ENCODE measurements at regions not wholly inside any gene's neighbourhood (a gene's known extent, or its start where the extent isn't known, plus 50 kb on each side); places are given as distances from the start of the nearest gene placed in this dataset.

- no peak for DNase-seq (ENCODE audit: low spot score)
- TF ChIP-seq, protein P1, sequence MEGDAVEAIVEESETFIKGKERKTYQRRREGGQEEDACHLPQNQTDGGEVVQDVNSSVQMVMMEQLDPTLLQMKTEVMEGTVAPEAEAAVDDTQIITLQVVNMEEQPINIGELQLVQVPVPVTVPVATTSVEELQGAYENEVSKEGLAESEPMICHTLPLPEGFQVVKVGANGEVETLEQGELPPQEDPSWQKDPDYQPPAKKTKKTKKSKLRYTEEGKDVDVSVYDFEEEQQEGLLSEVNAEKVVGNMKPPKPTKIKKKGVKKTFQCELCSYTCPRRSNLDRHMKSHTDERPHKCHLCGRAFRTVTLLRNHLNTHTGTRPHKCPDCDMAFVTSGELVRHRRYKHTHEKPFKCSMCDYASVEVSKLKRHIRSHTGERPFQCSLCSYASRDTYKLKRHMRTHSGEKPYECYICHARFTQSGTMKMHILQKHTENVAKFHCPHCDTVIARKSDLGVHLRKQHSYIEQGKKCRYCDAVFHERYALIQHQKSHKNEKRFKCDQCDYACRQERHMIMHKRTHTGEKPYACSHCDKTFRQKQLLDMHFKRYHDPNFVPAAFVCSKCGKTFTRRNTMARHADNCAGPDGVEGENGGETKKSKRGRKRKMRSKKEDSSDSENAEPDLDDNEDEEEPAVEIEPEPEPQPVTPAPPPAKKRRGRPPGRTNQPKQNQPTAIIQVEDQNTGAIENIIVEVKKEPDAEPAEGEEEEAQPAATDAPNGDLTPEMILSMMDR (IDR thresholded peaks at IDR 0.05; ENCODE audit: extremely low read depth, missing control alignments): no peak
Observed at GRCh38 chr3:106048946-106049481, 180.2 kb upstream of the CBLB start.

DNA sequence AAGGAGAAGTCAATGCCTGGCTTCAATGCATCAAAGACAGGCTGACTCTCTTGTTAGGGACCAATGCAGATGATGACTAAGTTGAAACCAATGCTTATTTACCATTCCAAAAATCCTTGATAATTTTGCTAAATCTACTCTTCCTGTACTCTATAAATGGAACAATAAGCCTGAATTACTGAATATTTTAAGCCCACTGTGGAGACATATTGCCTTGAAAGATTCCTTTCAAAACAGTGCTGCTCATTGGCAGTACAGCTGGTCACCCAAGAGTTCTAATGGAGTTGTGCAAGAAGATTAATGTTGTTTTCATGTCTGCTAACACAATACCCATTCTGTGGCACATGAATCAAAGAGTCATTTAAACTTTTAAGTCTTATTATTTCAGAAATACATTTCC, 181.0 kb upstream of the CBLB start:
- DNase-seq (ENCODE audit: low spot score): no peak
- TF ChIP-seq, protein P1 (IDR thresholded peaks at IDR 0.05; ENCODE audit: extremely low read depth, missing control alignments): no peak

- no peak for DNase-seq (ENCODE audit: low spot score)
- TF ChIP-seq, protein P1 (IDR thresholded peaks at IDR 0.05; ENCODE audit: extremely low read depth, missing control alignments): no peak
Observed at GRCh38 chr3:106056931-106057330, 188.1 kb upstream of the CBLB start.

- TF ChIP-seq, protein P1 (IDR thresholded peaks at IDR 0.05; ENCODE audit: extremely low read depth, missing control alignments): no peak
- DNase-seq (ENCODE audit: low spot score): no peak
Observed at GRCh38 chr3:106058475-106058874, 189.7 kb upstream of the CBLB start.

DNA sequence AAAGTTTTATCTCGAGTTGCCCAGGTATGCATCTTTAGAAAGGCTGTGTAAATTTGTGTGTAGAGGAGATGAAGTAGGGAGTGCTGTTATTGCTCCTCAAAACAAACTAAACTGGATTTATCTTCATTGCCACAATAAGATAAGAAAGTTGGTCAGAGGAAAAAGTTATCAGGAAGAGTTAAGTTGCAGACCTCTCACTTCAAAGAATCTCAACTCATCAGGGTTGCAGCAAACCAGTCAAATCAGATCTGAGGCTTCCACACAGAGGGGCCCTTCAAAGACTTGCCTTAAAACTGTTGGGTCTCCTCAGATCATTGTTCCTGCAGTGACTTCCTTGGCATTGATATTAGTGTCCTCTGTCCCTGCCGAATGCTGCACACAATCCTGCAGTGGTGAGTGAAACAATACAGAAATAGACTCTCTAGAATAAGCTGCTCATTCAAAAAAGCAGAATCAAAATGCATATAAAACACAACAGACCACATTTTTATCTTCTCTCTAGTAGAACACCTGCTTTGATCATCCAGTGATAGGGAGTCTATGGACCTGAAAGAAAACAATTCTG, 191.2 kb upstream of the CBLB start:
- TF ChIP-seq, protein P1 (IDR thresholded peaks at IDR 0.05; ENCODE audit: extremely low read depth, missing control alignments): no peak
- DNase-seq (ENCODE audit: low spot score): no peak

DNA sequence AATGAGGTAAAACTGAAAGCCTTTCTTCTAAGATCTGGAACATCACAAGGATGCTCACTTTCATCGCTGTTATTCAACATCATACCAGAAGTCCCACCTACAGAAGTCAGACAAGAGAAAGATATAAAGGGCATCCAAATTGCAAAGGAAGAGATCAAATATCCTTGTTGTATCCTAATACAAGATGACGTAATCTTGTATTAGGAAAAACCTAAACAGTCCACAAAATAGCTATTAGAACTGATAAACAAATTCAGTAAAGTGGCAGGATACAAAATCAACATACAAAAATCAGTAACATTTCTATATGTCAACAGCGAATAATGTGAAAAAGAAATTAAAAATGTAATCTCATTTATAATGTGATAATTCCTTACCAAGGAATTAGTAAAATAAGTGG, 195.1 kb upstream of the CBLB start:
- DNase-seq (ENCODE audit: low spot score): no peak
- TF ChIP-seq, protein P1 (IDR thresholded peaks at IDR 0.05; ENCODE audit: extremely low read depth, missing control alignments): no peak

DNA sequence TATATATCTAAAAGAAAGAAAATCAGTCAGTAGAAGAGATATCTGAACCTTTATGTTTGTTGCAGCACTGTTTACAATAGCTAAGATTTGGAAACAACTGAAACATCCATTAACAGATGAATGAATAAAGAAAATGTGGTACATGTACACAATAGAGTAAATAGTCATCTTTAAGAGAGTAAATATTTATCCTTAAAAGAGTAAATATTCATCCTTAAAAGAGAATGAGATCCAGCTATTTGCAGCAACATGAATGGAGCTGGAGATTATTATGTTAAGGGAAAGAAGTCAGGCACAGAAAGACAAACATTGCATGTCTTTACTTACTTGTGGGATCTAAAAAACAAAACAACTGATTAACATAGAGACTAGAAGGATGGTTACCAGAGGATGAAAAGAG, 197.0 kb upstream of the CBLB start:
- no peak for DNase-seq (ENCODE audit: low spot score)
- TF ChIP-seq, protein P1 (IDR thresholded peaks at IDR 0.05; ENCODE audit: extremely low read depth, missing control alignments): no peak

All from GM20000 (cell line).